Nephron progenitor cell (in vitro differentiated cells): ENCODE measurements at regions not wholly inside any gene's neighbourhood (a gene's known extent, or its start where the extent isn't known, plus 50 kb on each side); places are given as distances from the start of the nearest gene placed in this dataset.

Source experiments
- DNase-seq: peaks from one replicate; pipeline ENCODE4 v3.0.0; 2021
- H3K27ac Mint-ChIP-seq: 2 replicates; pipeline ENCODE4 v1.8.0; 2021; ENCODE audit warnings: mild to moderate bottlenecking, moderate library complexity, mixed read lengths
- H3K27me3 Mint-ChIP-seq: 2 replicates; pipeline ENCODE4 v1.8.0; 2021; ENCODE audit warnings: mild to moderate bottlenecking, low read depth, mixed read lengths; ENCODE audit not compliant: poor library complexity
- H3K36me3 Mint-ChIP-seq: 2 replicates; pipeline ENCODE4 v1.8.0; 2021; ENCODE audit warnings: low read depth, mixed read lengths
- H3K4me1 Mint-ChIP-seq: 2 replicates; pipeline ENCODE4 v1.8.0; 2021; ENCODE audit warnings: mixed read lengths
- H3K4me3 Mint-ChIP-seq: 2 replicates; pipeline ENCODE4 v1.8.0; 2021; ENCODE audit warnings: mild to moderate bottlenecking, moderate library complexity, mixed read lengths
- H3K9me3 Mint-ChIP-seq: 2 replicates; pipeline ENCODE4 v1.8.0; 2021; ENCODE audit warnings: mild to moderate bottlenecking, moderate library complexity, mixed read lengths
- CTCF ChIP-seq: fragments of 200-600 bp; sonication (generic); IDR thresholded peaks from 2 replicates; pipeline ENCODE4 v1.5.0; 2021; ENCODE audit warnings: antibody characterized with exemption

- Mint-ChIP-seq H3K4me3 (no peak overlapping the region), H3K4me1 (no peaks in the 10 kb centered on the region), H3K27ac (no peak overlapping the region), H3K9me3 (peaks cover 64% of the 10 kb centered on the region), H3K36me3 (peaks cover 4% of the 10 kb centered on the region), H3K27me3 (peaks cover 2% of the 10 kb centered on the region)
- DNase-seq, result no peak
- TF ChIP-seq CTCF, result no peak
Measured at GRCh38 chr16:35533683-35534082, 2074.3 kb downstream of the TP53TG3F start.

- Mint-ChIP-seq H3K27ac (no peak overlapping the region), H3K27me3 (no peaks in the 10 kb centered on the region), H3K9me3 (peaks cover 82% of the 10 kb centered on the region), H3K4me1 (no peaks in the 10 kb centered on the region), H3K36me3 (no peaks in the 10 kb centered on the region), H3K4me3 (no peak overlapping the region)
- DNase-seq, result no peak
- no peak for TF ChIP-seq CTCF
Measured at GRCh38 chr16:35543486-35543885, 2084.1 kb downstream of the TP53TG3F start.

GRCh38 chr16:35552763-35553162 lies 2093.4 kb downstream of the TP53TG3F start:
- no peak for DNase-seq
- no peak overlapping the region for H3K4me3 Mint-ChIP-seq
- H3K36me3 Mint-ChIP-seq, result no peaks in the 10 kb centered on the region
- H3K27ac Mint-ChIP-seq, result no peak overlapping the region
- H3K4me1 Mint-ChIP-seq, result no peaks in the 10 kb centered on the region
- TF ChIP-seq CTCF, result no peak
- H3K27me3 Mint-ChIP-seq, result no peaks in the 10 kb centered on the region
- peaks cover 66% of the 10 kb centered on the region for H3K9me3 Mint-ChIP-seq

- no peaks in the 10 kb centered on the region for H3K4me1 Mint-ChIP-seq
- H3K27me3 Mint-ChIP-seq, result no peaks in the 10 kb centered on the region
- no peak overlapping the region for H3K4me3 Mint-ChIP-seq
- no peaks in the 10 kb centered on the region for H3K36me3 Mint-ChIP-seq
- no peak overlapping the region for H3K27ac Mint-ChIP-seq
- H3K9me3 Mint-ChIP-seq, result peaks cover 83% of the 10 kb centered on the region
- TF ChIP-seq CTCF, result no peak
- DNase-seq, result no peak
Measured at GRCh38 chr16:35557731-35558130, 2098.3 kb downstream of the TP53TG3F start.

GRCh38 chr16:35559911-35560636 lies 2100.7 kb downstream of the TP53TG3F start:
- Mint-ChIP-seq H3K36me3 (no peaks in the 10 kb centered on the region), H3K4me1 (no peaks in the 10 kb centered on the region), H3K27me3 (no peaks in the 10 kb centered on the region), H3K9me3 (peaks cover 90% of the 10 kb centered on the region), H3K4me3 (no peak overlapping the region), H3K27ac (no peak overlapping the region)
- no peak for TF ChIP-seq CTCF
- no peak for DNase-seq

GRCh38 chr16:35560637-35560984 lies 2101.2 kb downstream of the TP53TG3F start:
- Mint-ChIP-seq H3K4me1 (no peaks in the 10 kb centered on the region), H3K4me3 (no peak overlapping the region), H3K36me3 (no peaks in the 10 kb centered on the region), H3K9me3 (peaks cover 90% of the 10 kb centered on the region), H3K27ac (no peak overlapping the region), H3K27me3 (no peaks in the 10 kb centered on the region)
- DNase-seq, result no peak
- no peak for TF ChIP-seq CTCF
